GM12873 (cell line): ENCODE measurements at regions not wholly inside any gene's neighbourhood (a gene's known extent, or its start where the extent isn't known, plus 50 kb on each side); places are given as distances from the start of the nearest gene placed in this dataset.

Experiments
- TF ChIP-seq, protein P1 (sequence below): IDR thresholded peaks from 2 replicates; pipeline ENCODE4 v1.5.1; 2012; ENCODE audit warnings: low read depth, mild to moderate bottlenecking, moderate library complexity, low read length, control low read depth; ENCODE audit not compliant: insufficient read depth; ENCODE audit errors: missing control alignments

DNA sequence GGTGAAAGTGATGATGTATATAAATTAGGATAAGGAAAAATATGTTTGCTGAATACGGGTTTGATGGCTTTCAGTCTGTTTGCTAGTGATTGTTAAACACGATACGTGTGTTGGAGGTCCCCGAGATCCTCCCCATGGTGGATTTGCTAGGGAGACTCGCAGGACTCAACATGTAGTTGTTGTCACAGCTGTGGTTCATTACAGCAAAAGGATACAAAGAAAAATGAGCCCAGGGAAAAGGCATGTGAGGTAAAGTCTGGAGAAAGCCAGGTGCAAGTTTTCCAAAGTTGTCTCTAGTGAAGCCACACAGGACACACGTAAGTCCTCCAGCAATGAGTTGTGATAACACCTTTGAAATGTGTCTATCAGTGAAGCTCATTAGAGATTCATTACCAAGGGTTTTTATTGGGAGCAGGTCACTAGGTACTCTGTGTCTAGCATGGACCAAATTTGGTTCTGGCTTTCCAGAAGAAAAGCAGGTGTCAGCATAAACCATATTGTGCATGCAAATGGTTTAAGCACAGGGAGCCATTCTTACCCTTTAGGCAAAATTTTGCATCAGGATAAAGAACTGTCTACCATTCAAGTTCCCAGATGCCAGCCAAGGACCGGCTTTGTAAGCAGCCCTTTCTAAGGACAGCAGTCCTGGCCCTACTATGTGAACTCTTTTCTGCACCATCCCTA lies 215.2 kb upstream of the WSCD1 start:
- TF ChIP-seq, protein P1, sequence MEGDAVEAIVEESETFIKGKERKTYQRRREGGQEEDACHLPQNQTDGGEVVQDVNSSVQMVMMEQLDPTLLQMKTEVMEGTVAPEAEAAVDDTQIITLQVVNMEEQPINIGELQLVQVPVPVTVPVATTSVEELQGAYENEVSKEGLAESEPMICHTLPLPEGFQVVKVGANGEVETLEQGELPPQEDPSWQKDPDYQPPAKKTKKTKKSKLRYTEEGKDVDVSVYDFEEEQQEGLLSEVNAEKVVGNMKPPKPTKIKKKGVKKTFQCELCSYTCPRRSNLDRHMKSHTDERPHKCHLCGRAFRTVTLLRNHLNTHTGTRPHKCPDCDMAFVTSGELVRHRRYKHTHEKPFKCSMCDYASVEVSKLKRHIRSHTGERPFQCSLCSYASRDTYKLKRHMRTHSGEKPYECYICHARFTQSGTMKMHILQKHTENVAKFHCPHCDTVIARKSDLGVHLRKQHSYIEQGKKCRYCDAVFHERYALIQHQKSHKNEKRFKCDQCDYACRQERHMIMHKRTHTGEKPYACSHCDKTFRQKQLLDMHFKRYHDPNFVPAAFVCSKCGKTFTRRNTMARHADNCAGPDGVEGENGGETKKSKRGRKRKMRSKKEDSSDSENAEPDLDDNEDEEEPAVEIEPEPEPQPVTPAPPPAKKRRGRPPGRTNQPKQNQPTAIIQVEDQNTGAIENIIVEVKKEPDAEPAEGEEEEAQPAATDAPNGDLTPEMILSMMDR, result no peak

DNA sequence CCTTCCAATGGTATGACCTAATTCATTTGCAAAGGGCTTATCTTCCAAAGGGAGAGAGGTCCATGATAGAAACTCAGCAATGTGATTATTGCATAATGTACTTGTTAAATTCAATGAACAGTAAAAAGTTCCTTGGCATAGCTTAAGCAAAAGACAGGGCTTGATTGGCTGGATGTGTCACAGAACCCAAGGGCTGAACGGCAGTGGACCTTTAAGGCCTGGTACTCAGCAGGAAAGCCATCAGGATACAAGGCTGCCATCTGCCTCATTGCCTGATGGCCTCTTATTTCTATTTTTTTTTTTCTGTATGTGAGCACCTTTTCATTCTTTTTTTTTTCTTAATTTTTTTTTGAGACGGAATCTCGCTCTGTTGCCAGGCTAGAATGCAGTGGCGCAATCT lies 208.9 kb upstream of the WSCD1 start:
- TF ChIP-seq, protein P1, result no peak

DNA sequence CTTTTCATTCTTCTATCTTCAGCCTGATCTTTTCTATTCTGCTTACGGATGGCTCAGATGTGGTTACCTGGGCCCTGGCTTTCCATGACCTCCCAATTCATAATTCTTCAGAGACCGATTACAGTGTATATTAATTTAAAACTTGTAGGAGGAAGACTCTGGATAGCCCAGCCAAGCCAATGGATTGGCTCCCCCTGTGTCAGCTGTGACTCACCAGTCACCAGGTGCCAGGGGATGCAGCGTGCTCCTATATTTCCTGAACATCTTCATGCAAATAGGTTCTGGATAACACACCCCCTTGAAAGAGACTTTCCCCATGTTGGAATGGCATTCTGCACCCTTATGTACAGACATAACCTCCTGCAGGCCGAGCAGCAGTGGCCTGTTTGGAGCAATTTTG lies 208.3 kb upstream of the WSCD1 start:
- TF ChIP-seq, protein P1, result no peak

DNA sequence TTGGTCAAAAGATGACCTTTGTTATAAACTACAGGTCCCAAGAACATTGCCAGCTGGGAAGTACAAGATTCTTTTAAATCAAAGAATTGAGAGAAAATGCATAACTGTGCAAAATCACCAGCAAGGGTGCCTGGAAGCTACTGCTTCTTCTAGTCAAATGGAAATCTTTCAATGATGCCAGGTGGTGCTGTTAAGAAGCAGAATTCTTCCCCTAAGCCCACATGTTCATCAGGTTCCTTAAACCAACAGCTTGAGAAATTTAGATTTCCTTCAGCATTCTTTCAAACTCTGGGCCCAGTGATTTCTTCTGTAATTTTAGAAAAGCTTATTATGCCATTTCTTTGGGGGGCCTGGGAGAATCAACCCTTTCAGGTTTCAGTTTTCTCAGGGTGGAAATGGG lies 207.8 kb upstream of the WSCD1 start:
- TF ChIP-seq, protein P1, result no peak

DNA sequence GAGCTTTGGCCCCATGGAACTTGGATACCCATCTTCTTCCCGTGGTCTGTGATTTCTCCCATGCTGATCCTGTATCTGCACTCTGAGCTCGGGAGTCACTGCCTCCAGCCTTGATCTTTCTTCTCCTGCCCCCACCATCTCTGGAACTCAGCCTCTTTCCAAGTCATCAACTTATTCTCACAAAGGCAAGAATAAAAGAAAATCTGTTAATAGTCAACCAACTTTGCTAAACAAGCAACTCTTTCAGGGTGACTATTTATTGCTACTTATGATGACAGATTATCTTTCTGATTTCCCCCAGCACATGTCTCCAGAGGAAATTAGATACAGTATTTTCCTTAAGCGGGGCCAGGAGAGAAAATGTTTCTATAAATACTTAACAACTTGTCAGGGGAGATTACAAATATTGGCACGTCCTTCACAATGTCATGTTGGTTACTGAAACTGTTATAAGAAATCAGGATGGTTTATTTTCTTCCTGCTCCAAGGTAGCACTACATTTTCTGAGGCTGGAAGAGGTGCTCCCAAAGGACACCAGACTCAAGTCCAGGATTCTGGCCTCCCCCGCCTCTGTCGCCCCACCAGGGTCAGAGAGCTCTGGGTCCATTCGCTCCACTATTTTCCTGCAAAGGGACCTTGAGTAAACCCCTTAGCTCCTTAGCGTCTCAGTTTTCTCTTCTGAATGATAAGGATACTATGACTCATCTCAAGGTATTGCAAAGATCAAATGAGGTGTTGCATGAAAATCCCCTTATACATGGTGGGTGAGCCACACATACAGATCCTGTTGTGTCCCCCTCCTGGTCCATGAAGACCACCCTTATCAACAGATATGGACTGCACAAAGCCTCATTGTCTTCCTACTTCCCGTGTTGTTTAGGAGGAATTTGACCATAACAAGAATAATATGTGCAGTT lies 205.2 kb upstream of the WSCD1 start:
- TF ChIP-seq, protein P1, result no peak

DNA sequence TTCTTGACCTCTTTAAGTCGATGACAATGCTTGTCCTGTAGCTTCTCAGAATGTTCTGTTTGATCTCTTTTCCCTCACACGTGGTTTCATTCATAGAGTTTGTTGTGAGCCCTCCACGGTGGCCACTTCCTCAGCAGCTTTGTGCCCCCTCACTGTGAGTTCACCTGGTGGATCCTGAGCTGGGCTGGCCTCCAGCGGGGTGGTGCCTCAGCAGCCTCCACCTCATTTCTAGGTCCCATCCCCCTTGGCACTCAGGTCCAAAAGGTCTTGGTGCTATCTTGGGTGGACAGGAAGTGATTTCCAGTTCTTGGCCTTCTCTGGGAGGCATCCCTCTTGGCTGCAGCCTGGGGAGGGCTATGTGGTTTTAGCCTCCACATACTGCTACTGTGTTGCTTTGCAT lies 203.2 kb upstream of the WSCD1 start:
- TF ChIP-seq, protein P1, result no peak

DNA sequence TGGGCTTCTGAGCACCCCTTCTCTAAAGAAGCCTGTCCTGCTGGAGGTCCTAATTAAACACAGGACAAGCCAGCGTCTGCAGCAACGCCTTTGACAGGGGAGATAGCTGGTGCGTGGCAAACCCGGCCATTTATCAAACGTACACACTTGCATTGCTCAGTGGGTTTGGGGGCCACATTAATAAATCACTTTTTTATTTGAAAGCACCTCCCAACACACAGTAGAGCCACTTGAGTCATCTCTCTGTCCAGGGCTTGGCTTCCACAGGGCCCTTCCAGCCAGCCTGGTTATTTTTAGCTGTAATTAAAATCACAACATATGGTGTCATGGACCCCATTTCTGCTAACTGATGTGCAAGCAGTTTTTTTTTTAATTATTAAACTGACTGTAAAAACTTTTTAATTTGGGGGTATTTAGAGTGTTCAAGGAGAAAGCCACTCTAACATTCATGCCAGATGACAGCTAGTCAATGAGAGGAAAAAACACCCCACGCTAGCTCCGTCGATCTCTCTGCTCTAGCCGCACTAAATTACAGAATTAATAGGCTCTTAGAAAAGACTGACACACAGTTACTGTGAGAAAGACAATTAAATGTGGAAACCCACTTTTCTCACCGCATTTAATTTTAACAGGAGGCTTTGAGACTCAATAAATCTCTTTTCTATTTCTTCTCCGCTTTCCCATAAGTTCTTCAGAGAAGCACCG lies 201.0 kb upstream of the WSCD1 start:
- TF ChIP-seq, protein P1, result no peak
